RKO (cell line): ENCODE measurements at regions not wholly inside any gene's neighbourhood (a gene's known extent, or its start where the extent isn't known, plus 50 kb on each side); places are given as distances from the start of the nearest gene placed in this dataset.
"Not testable (repeated sequence)": the region's sequence is repeated elsewhere in the genome, so short reads cannot be mapped to it uniquely, and the experiment has no call there.

Experiments used
- DNase-seq: peaks from one replicate; pipeline ENCODE4 v3.0.0-alpha.2; 2016; ENCODE audit warnings: low spot score

GRCh38 chr3:88408935-88409334 is 259.2 kb downstream of the C3orf38 start:
- DNase-seq: no peak

GRCh38 chr3:88410259-88410658 is 260.5 kb downstream of the C3orf38 start:
- no peak for DNase-seq

GRCh38 chr3:88412346-88412745 is 262.6 kb downstream of the C3orf38 start:
- no peak for DNase-seq

GRCh38 chr3:88416436-88416835 is 266.7 kb downstream of the C3orf38 start:
- no peak for DNase-seq

- no peak for DNase-seq
Observed at GRCh38 chr3:88418219-88418618, 268.5 kb downstream of the C3orf38 start.

- no peak for DNase-seq
Observed at GRCh38 chr3:88433568-88433967, 283.8 kb downstream of the C3orf38 start.

- no peak for DNase-seq
Observed at GRCh38 chr3:88434001-88434400, 284.2 kb downstream of the C3orf38 start.

GRCh38 chr3:88440701-88441100 is 290.9 kb downstream of the C3orf38 start:
- no peak for DNase-seq

- no peak for DNase-seq
Observed at GRCh38 chr3:88443066-88443465, 293.3 kb downstream of the C3orf38 start.

- DNase-seq: no peak
Observed at GRCh38 chr3:88444251-88444650, 294.5 kb downstream of the C3orf38 start.

GRCh38 chr3:88452228-88452627 is 302.5 kb downstream of the C3orf38 start:
- no peak for DNase-seq

GRCh38 chr3:88460369-88460768 is 310.6 kb downstream of the C3orf38 start:
- no peak for DNase-seq

GRCh38 chr3:88462230-88462629 is 312.5 kb downstream of the C3orf38 start:
- DNase-seq: peak; percentile 27

- no peak for DNase-seq
Observed at GRCh38 chr3:88467191-88467590, 317.4 kb downstream of the C3orf38 start.

GRCh38 chr3:88469216-88469615 is 319.5 kb downstream of the C3orf38 start:
- no peak for DNase-seq

- no peak for DNase-seq
Observed at GRCh38 chr3:88478460-88478859, 328.7 kb downstream of the C3orf38 start.

GRCh38 chr3:88480822-88481221 is 331.1 kb downstream of the C3orf38 start:
- no peak for DNase-seq

- no peak for DNase-seq
Observed at GRCh38 chr3:88485001-88485400, 335.2 kb downstream of the C3orf38 start.

- not testable (repeated sequence) for DNase-seq
Observed at GRCh38 chr3:88508818-88509217, 359.1 kb downstream of the C3orf38 start.

- DNase-seq: no peak
Observed at GRCh38 chr3:88509582-88509981, 359.8 kb downstream of the C3orf38 start.

GRCh38 chr3:88528494-88528893 is 378.7 kb downstream of the C3orf38 start:
- no peak for DNase-seq

- no peak for DNase-seq
Observed at GRCh38 chr3:88534534-88534933, 384.8 kb downstream of the C3orf38 start.

GRCh38 chr3:88535563-88535962 is 385.8 kb downstream of the C3orf38 start:
- DNase-seq: no peak

- no peak for DNase-seq
Observed at GRCh38 chr3:88542916-88543315, 393.2 kb downstream of the C3orf38 start.

- DNase-seq: no peak
Observed at GRCh38 chr3:88572450-88572849, 422.7 kb downstream of the C3orf38 start.
